GM18868 (cell line): ENCODE measurements at regions not wholly inside any gene's neighbourhood (a gene's known extent, or its start where the extent isn't known, plus 50 kb on each side); places are given as distances from the start of the nearest gene placed in this dataset.
"Not testable (repeated sequence)": the region's sequence is repeated elsewhere in the genome, so short reads cannot be mapped to it uniquely, and the experiment has no call there.

ENCODE experiments used
- ATAC-seq: cut with Tn5 transposase; IDR thresholded peaks from one replicate; pipeline ENCODE4 v1.9.1; 2021; ENCODE audit warnings: mild to moderate bottlenecking, moderate library complexity; ENCODE audit not compliant: unreplicated experiment

DNA sequence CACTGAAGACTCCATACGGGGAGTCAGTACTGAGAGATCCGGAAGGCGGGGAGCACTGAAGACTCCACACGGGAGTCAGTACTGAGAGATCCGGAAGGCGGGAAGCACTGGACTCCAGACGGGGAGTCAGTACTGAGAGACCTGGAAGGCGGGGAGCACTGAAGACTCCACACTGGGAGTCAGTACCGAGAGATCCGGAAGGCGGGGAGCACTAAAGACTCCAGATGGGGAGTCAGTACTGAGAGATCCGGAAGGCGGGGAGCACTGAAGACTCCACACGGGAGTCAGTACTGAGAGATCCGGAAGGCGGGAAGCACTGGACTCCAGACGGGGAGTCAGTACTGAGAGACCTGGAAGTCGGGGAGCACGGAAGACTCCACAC, 77.2 kb downstream of the DLL1 start:
- not testable (repeated sequence) for ATAC-seq

DNA sequence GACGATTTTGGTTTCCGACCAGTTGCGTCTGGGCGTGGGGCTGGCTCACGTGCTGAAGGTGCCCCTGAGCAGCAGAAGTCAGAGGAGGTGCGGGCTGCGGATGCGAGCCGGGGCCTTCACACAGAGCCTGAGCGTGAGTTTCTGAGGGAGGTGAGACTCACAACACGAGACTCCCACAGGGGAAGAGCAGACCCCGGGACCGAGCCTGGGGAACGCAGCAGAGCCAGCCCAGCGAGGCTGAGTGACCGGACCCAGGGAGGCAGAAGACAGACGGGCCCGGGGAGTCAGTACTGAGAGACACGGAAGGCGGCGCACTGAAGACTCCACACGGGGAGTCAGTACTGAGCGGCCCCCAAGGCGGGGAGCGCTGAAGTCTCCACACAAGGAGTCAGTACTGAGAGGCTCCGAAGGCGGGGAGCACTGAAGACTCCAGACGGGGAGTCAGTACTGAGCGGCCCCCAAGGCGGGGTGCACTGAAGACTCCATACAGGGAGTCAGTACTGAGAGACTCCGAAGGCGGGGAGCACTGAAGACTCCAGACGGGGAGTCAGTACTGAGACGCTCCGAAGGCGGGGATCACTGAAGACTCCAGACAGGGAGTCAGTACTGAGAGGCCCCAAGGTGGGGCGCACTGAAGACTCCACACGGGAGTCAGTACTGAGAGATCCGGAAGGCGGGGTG, 77.8 kb downstream of the DLL1 start:
- ATAC-seq = no peak

DNA sequence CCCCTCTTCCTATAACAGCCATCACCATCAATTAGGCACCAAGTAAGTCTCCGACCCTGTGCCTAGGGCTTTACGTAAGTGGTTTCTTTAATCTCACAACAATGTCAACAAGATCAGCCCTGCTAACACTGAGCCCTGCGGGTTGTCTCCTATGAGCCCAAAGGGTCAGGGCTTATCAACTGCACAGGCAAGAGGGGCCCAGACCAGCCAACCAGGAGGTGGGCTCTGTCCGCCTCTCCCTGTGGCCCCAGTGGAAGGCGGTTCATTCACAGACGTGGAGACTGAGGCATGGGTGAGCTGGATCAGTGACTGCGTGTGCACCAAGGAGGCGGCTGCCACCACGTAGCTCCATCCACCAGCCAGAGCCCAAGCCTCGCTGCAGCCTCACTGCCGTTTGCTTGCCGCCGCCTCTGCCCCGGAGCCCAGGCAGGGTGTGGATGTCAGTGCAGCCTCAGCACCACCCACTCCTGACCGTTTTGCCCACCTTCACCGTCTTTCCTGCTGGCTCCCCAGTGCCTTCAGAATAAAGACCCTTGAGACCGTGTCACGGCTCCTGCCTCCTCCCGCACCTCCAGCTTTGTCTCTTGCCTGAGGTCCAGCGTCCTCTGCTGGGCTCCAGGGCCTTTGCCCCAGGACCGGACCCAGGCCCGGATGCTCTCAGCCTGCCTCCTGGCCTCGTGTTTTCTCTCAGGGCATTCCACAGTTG, 78.7 kb downstream of the DLL1 start:
- ATAC-seq = no peak

DNA sequence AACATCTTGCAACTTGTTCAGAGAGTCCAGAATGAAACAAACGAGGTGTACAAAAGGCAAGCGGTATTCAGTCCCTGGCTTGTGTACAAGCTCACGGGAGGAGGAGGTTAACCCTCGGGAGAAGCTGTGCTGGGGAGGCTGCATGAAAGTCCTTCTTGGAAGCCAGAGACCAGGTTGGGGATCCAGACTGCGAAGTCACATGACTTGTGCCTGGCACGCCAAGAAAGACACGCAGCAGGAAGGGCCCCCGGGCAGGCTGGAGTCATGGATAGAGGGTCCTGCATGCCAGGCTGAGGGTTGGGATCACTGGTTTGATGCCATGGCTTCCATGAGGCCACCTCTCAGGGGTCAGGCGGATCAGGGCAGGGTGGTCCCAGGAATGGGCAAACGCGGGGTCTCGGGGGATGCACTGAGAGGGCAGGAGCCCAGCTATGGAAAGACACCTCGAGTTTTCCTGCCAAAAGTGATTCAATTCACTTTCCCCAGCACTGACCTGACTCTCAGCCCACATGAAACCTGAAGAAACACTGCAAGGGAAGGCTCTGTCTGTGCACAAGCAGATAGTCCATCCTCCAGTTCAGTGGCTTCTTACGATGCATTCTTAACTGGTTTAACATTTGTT, 79.4 kb downstream of the DLL1 start:
- ATAC-seq = no peak

DNA sequence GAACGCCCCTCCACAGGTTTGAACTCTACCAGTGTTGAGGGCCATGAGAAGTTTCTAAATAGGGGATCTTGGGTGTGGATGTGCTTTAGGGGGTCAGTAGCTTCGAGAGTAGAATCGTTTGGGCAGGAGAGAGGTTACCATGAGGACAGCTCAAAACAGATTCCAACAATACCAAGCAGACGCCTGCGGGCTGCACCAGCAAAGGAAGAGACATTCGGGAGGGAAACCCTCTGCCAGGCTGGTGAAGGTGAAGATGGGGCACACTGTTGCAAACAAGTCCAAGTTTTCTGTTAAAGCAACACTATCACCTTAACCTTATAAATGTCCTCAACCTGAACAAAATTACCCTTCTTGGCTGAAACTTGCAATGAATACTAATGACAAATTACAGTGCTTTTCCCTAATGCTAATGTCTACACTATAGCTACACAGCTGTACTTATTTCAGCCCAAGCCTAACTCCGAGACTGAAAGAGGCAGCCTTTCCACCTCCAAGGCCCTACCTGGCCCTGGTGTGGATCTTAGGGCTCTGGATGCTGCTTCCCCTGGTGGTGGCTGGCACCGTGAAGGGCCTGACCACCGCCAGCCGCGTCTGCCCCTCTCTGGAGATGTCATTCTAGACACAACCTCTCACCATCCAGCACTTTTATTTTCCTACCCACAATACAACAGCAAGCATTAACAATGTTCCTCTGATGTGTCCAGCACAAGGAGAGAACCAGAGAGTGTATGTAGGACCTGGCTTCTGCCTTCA, 80.1 kb downstream of the DLL1 start:
- no peak for ATAC-seq

DNA sequence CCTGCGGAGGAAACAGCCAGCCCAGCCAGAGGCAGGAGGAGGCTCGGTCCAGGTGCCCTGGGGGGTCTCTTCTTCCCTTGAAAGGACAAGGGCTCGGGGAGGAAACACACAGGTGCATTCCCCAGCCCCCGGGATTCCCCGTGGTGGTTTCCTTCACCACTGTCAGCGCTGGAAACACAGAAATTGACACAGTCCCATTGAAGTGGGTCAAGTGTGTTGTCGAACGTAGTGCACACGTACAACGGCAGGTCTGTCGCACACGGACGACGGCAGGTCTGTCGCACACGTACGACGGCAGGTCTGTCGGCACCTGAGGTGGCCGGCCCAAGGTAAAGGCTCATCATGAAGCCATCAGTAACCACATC, 80.9 kb downstream of the DLL1 start:
- peak; percentile 70 for ATAC-seq

DNA sequence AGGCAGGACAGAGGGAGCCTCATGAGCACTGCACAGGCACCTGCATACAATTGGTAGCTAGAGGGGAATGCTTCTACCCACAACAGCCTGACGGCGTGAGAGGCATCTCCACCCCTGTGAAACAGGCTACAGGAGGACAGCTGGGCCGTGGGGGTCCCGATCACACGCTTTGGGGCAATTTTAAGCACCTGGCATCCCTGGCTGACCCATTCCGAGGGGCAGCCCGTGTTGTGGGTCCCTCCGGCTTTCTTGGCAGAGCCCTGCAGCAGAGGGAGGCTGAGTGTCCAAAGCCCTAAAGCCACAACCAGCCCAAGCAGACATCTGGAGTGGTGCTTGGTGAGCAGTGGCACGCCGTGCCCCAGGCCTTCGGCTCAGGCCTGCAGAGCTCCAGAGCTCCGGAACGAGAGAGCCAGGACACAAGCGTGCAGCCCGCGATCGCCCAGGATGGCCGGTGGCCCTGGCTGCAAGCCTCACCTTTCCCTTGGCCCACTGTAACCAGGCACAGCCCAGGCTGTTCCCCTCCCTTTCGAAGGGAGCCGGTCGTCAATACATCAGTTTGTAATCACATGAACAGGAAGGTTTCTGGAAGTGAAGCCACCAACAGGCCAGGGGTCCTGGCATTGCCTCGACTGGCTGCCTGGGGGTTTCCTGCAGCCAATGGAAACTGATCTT, 81.4 kb downstream of the DLL1 start:
- ATAC-seq = peak; percentile 10

DNA sequence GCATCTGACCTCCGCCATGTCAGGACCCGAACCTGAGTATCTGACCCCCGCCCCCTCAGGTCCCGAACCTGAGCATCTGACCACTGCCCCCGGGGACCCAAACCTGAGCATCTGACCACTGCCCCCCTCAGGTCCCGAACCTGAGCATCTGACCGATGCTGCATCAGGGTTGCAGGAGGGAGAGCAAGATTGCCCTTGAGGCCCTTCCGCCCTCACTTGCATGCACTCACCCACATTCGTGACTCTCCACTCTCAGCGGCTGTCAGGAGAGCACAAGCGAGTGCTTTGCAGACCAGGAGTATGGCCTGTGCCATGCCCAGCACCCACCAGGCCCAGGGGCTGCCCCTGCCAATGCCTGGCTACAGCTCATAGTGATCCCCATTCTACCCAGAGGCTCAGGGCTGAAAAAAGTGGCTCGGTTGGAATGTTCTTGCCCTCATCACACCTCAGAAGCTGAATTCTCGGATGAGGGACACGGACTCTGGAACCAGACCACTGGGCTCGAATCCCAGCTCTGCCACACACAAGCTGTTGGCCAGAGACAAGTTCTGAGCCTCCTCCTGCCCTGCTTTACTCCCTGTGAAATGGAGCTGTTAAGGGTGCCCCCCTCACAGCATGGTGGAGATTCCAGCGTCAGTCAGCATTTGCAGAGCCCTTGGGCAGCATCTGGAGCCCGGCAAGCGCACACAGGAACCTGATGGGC, 82.1 kb downstream of the DLL1 start:
- ATAC-seq = no peak

DNA sequence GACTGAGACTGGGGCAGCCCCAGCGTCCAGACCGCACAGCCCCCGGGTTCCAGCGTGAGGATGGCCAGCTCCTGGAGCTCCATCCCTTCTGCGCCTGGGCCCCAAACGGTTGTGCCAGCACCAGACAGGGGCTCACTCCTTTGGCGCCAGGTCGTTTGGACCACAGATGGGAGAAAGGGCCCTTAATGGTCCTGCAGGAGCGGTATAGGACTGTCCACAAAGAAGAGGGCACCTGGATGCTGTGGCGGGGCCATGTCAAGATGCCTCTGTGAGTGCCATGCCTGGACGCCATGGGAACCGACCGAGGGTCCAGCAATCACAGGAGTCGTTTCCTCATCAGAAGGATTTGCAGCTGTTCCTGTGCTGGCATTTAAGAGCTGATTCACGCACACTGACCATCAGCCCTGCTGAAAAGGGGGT, 82.7 kb downstream of the DLL1 start:
- ATAC-seq = no peak

DNA sequence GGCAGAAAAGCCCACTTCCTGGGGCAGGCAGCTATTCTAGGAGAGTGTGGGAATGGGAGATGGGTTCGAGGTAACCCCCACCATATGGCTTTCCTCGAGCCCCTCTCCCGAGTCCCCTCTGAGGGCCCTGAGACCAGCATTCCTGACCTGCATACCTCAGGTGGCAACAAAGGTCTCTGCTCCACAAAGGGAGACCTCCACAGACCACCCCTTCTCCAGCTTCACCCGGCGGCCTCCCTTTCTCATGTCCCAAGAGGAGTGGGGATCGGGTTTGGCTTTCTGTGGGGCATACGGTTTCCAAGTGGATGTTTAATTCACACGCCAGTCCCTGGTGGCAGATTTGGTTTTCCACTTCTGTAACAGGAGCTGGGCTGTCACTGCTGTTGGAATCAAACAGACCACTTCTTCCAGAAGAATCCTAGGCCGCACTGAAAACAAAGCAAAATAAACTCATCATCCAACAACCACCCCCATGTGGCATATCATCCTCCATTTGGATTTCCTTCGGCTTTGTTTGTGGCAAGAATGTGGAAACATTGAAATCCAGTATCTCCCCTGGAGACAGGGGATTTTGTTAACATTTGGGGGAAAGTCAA, 83.2 kb downstream of the DLL1 start:
- ATAC-seq = no peak

DNA sequence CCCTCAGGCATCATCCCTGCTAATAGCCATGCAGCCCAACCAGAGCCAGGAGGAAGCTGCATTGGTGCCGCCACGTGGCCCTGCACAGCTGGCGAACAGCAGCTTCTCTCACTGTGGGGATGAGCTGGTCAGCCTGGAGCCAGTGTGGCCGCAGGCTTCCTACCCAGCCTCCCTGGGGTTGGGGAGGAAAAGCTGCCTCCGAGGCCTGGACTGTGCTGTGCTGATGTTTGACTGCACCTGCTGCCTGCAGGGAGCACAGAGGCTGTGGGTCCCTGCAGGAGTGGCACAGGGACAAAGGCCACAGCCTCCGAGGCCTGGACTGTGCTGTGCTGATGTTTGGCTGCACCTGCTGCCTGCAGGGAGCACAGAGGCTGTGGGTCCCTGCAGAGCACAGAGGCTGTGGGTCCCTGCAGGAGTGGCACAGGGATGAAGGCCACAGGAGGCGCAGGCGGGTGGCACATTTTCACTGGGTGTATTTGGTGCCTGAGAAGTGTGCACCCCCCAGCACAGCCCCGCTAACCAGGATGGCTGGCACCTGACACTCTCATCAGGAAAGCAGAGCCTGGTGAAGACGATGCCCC, 83.9 kb downstream of the DLL1 start:
- no peak for ATAC-seq

DNA sequence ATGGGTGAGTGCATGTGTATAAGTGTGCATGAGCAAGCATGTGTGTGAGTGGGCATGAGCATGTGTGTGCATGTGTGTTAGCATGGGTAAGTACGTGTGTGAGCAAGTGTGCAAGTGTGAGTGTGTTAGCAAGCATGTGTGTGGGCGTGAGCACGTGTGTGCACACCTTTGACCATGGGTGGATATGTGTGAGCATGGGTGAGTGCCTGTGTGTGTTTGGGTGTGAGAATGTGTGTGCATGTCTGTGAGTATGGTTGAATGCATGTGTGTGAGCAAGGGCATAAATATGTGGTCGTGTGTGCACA, 84.6 kb downstream of the DLL1 start:
- no peak for ATAC-seq

DNA sequence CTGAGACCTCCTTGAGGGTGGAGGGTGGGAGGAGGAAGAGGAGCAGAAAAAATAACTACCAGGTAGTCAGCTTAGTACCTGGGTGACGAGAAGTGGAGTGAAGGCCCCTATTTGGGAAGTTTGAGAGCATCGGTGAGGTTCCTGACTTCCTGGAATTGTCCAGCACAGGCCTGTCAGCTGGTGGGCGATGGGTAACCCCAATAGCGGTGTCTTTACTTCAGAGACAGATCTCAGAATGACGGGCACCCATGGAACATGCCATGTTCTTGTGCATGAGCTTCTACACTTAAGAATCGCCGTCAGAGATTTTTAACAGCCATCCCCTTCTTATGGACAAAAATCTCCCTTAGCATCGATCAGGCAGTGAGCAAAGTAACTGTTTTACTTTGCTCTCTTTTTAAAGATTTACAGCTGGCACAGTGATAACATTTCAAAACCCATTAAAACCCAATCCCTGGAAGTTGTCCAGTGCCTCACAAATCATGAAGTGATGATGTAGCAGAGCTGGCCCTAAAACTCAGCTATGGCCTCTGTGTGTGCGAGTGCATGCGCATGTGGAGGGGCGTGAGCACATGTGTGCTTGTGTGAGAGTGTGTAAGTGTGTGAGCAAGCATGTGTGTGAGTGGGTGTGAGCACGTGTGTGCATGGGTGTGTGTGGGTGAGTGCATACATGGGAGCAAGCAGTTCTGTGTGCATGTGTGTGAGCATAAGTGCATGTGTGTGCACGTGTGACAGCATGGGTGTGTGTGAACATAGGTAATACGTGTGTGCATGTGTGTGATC, 85.2 kb downstream of the DLL1 start:
- ATAC-seq = no peak

DNA sequence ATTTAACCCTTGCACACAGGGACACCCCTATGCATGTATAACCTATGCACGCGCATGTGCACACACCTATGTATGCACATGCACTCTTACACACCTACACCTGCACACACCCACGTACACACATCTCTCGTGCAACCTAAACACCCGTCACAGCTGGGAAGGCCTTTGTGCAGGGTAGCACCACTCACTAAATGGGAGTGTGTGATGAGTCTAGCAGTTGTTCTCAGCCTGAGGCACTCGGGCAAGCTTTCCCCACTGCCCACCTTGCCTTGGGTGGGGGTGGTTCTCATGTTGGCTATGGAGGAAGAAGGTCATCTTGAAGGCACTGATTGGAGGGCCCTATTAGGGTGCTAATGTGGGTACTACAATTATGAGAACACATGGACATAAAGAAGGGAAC, 85.8 kb downstream of the DLL1 start:
- ATAC-seq = no peak

DNA sequence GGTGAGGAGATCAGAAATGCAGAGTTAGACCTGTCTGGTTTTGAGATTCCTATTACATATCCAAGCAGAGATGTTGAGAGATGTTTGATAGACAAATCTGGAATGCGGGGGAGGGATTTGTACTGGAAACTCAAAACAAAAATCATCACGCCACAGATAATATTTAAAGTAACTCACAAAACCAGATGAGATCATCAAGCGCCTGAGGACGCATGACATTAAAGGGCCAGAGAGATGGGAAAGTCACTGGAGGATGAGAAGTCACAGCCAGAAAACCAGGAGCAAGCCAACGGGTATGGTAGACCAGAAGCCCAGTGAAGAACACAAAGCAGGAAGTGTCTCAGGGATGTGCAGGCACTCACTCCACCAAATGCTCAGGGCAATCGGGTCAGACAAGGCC, 87.7 kb downstream of the DLL1 start:
- ATAC-seq = no peak

DNA sequence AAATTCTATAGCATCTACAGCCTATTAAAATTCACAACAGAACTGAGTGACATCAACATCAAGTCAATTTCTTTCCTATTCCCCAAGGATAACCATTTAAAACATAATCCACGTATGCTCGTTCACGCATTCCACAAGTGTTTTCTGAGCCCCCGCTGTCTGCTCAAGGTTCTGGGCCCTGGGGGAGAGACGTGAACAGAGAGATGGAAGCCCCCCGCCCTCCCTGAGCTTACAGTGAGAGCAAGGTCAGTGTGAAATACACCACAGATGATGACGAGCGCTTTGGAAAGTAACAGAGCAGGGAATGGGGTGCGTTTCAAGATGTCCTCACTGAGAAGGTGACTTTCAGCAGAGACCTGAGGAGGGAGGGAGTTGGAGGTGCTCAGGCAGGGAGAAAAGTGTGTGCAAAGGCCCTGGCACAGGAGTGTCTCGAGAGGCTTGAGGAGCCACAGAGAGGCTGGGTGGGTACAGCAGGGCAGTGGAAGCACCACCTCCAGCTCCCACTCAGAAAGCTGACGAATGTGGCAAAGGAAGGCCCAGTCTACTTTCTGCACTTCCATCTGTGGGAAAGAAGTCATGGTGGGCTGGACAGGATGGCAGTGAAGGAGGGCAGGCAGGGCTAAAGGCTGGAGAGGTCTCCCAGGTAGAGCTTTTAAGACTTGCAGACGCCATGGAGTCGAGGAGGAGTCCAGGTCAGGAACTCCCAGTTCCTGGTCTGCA, 88.3 kb downstream of the DLL1 start:
- no peak for ATAC-seq

DNA sequence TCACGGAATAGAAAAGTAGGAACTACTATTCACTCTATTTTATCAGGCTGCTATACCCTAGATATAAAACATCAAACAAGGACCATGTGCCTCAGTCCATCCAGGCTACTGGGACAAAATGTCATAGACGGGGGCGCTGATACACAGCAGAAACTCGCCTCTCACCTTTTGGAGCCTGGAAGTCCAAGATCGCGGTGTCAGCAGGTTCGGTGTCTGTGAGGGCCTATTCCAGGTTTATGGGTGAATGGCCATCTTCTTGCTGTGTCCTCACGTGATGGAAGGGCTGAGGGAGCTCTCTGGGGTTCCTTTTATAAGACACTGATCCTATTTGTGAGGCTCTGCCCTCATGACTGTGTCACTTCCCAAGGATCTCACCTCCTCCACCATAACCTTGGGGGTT, 89.5 kb downstream of the DLL1 start:
- no peak for ATAC-seq

DNA sequence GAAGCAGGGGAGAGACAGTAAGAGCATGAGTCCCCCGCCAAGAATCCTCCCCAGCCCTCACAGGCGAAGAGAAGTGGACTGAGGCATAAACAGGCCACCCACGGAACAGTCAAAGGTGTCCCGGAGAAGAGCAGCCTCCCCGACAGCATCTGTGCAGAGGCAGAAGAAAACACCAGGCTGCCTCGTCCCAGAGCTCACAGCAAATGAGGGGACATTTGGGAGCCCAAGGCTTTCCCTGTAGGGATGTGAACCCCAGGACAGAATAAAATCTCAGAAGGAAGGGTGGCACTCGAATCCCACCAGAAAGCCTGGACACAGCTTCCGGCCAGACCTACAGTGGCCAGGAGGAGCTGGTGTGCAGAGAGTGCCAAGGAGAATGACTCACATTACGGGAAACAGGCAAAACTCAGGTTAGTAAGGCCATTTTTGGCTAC, 90.4 kb downstream of the DLL1 start:
- no peak for ATAC-seq

DNA sequence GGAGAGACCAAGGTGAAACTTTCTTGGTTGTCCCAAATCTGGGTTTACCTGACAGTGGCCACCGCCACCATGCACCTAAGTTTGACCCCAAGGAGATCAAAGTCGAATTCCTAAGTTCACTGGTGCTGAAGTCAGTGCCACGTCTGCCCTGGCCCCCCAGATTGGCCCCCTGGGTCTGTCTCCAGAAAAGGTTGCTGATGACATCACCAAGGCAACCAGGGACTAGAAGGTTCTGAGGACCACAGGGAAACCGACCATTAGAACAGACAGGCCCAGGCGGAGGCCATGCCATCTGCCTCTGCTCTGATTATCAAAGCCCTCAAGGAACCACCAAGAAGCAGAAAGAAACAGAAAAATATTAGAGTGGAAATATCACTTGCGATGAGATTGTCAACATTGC, 91.2 kb downstream of the DLL1 start:
- ATAC-seq = no peak
